ENCODE measurements at regions not wholly inside any gene's neighbourhood (a gene's known extent, or its start where the extent isn't known, plus 50 kb on each side); places are given as distances from the start of the nearest gene placed in this dataset.

GRCh38 chr11:95608093-95608492 is 181.5 kb downstream of the FAM76B start:
- TF ChIP-seq, protein P1, sequence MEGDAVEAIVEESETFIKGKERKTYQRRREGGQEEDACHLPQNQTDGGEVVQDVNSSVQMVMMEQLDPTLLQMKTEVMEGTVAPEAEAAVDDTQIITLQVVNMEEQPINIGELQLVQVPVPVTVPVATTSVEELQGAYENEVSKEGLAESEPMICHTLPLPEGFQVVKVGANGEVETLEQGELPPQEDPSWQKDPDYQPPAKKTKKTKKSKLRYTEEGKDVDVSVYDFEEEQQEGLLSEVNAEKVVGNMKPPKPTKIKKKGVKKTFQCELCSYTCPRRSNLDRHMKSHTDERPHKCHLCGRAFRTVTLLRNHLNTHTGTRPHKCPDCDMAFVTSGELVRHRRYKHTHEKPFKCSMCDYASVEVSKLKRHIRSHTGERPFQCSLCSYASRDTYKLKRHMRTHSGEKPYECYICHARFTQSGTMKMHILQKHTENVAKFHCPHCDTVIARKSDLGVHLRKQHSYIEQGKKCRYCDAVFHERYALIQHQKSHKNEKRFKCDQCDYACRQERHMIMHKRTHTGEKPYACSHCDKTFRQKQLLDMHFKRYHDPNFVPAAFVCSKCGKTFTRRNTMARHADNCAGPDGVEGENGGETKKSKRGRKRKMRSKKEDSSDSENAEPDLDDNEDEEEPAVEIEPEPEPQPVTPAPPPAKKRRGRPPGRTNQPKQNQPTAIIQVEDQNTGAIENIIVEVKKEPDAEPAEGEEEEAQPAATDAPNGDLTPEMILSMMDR (IDR thresholded peaks at IDR 0.05): no peak
- no peak for TF ChIP-seq POLR2A (IDR thresholded peaks at IDR 0.05)
- TF ChIP-seq EP300 (IDR thresholded peaks at IDR 0.05): no peak
- no peak for TF ChIP-seq POLR2AphosphoS5 (IDR thresholded peaks at IDR 0.05)
